Prostate gland (tissue), 2 donors: ENCODE measurements at regions not wholly inside any gene's neighbourhood (a gene's known extent, or its start where the extent isn't known, plus 50 kb on each side); places are given as distances from the start of the nearest gene placed in this dataset.

Experiments
- DNase-seq: peaks from one replicate; pipeline ENCODE4 v3.0.0-alpha.2; 2019; ENCODE audit warnings: low spot score
- H3K27ac ChIP-seq, 2 donors: fragments of 200-600 bp; sonication (generic); 2 replicates each; pipeline ENCODE4 v1.5.1; 2017 to 2019
- H3K27me3 ChIP-seq: fragments of 200-600 bp; sonication (generic); replicated peaks from 2 replicates; pipeline ENCODE4 v1.5.1; 2019; ENCODE audit not compliant: insufficient read depth
- H3K36me3 ChIP-seq, 2 donors: fragments of 200-600 bp; sonication (generic); 1 replicate in 1 of 2; 2 replicates in 1 of 2; pipeline versions ENCODE4 v1.5.1 to v1.8.1; 2017 to 2019
- H3K4me1 ChIP-seq: fragments of 200-600 bp; sonication (generic); replicated peaks from 2 replicates; pipeline ENCODE4 v1.5.1; 2019
- H3K4me3 ChIP-seq, 2 donors: fragments of 200-600 bp; sonication (generic); 2 replicates each; pipeline ENCODE4 v1.5.1; 2017 to 2019
- H3K9me3 ChIP-seq: fragments of 200-600 bp; sonication (generic); 2 replicates; pipeline ENCODE4 v1.5.1; 2017
- POLR2A ChIP-seq: fragments of 450-650 bp; IDR thresholded peaks from one replicate; pipeline ENCODE4 v1.6.1; 2016; ENCODE audit warnings: antibody characterized with exemption, mild to moderate bottlenecking
- POLR2AphosphoS5 ChIP-seq: sonication (generic); formaldehyde crosslinking; IDR thresholded peaks from one replicate; pipeline ENCODE4 v1.6.1; 2017; ENCODE audit warnings: antibody characterized with exemption
- WGBS: methylation state at CpG from one replicate; pipeline ENCODE4 v1.1.5; 2018; 5-methylcytosine and 5-hydroxymethylcytosine counted together
- intact Hi-C: fragments of 100-400 bp; cut with DNase I; formaldehyde crosslinking; loops from one replicate; pipeline ENCODE4 v1.14.2; 2022
- TF ChIP-seq, protein P1 (sequence below), 4 experiments: fragments of 200-600 bp in 2 of 4; fragments of 450-650 bp in 2 of 4; sonication (generic) in 2 of 4; IDR thresholded peaks; 1 replicate in 3 of 4; 2 replicates in 1 of 4; pipeline ENCODE4 v1.5.1; 2016 to 2019; ENCODE audit warnings: antibody characterized with exemption in 4 of 4, mild to moderate bottlenecking in 2 of 4, moderate library complexity in 2 of 4

DNA sequence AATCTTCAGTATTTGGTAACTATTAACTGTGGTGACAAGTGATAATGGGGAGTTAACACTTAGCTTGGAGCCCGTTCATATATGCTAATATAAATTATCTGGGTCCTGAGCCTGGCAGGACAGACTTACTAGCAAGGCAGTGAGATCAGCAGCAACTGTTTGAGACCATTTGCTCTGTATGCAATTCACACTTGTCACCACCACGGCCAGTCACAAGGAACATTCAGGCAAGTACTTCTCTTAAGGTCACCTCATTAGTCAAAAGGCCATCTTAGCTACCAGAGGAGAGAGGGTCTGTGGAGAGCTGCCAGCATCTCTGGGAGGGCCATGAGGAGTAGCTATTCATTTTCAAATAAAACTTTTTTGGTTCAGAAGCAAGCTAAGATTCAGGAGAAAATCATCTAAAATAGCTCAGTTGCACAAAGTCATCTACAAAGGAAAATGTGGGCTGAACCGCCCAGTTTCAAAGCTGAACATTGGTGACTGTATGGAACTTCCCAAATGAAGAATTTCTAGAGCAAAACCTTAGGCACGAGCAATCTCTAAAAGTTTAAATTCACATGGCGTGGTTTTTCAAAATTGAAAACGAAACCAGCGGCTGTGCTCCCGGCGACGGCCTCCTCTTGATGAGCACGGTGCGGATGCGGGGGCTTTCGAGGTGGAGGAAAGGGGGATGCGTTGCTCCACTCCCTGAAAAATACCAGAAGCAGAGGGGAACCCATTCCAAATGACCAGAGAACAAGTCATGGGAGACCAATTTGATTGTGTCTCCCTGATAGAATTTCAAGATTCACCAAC, 233.5 kb upstream of the MGMT start:
- H3K27me3 ChIP-seq: no peaks in the 10 kb centered on the region
- H3K4me1 ChIP-seq: no peaks in the 10 kb centered on the region
- H3K9me3 ChIP-seq: no peaks in the 10 kb centered on the region
- no peak overlapping the region for H3K27ac ChIP-seq
- WGBS: 93% methylated on average over 15 of the region's 15 CpGs
- H3K4me3 ChIP-seq: no peak overlapping the region
- H3K36me3 ChIP-seq: no peaks in the 10 kb centered on the region
- no peak for TF ChIP-seq POLR2AphosphoS5
- TF ChIP-seq, protein P1, sequence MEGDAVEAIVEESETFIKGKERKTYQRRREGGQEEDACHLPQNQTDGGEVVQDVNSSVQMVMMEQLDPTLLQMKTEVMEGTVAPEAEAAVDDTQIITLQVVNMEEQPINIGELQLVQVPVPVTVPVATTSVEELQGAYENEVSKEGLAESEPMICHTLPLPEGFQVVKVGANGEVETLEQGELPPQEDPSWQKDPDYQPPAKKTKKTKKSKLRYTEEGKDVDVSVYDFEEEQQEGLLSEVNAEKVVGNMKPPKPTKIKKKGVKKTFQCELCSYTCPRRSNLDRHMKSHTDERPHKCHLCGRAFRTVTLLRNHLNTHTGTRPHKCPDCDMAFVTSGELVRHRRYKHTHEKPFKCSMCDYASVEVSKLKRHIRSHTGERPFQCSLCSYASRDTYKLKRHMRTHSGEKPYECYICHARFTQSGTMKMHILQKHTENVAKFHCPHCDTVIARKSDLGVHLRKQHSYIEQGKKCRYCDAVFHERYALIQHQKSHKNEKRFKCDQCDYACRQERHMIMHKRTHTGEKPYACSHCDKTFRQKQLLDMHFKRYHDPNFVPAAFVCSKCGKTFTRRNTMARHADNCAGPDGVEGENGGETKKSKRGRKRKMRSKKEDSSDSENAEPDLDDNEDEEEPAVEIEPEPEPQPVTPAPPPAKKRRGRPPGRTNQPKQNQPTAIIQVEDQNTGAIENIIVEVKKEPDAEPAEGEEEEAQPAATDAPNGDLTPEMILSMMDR (IDR thresholded peaks at IDR 0.05): no peak
- TF ChIP-seq POLR2A: no peak
- no peak for DNase-seq
- intact Hi-C loops: no loop called here

DNA sequence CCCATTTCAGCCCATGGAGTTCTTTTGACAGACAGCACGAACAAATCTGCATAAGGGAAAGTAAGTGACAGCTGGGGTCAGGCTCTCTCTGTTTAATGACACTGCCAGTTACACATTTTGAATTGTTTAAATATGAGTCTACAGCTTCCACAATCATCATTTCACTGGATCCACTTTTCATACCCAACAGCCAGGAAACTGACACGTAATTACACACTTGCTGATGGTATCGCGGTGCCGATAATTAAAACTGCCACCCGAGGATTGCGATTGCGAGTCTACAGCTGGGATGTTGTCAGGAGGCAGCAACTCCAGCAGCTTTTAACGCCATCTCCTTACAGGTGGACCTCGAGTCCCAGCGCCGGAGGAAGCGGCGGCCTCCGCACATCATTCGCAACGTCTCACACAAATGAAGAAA, 230.8 kb upstream of the MGMT start:
- no peaks in the 10 kb centered on the region for H3K36me3 ChIP-seq
- TF ChIP-seq, protein P1 (IDR thresholded peaks at IDR 0.05): no peak
- TF ChIP-seq POLR2A (no peak), POLR2AphosphoS5 (no peak)
- H3K4me3 ChIP-seq: no peak overlapping the region
- H3K4me1 ChIP-seq: no peaks in the 10 kb centered on the region
- H3K9me3 ChIP-seq: no peaks in the 10 kb centered on the region
- intact Hi-C loops: no loop called here
- H3K27me3 ChIP-seq: no peaks in the 10 kb centered on the region
- no peak for DNase-seq
- WGBS: 85% methylated on average over 17 of the region's 17 CpGs
- no peak overlapping the region for H3K27ac ChIP-seq

DNA sequence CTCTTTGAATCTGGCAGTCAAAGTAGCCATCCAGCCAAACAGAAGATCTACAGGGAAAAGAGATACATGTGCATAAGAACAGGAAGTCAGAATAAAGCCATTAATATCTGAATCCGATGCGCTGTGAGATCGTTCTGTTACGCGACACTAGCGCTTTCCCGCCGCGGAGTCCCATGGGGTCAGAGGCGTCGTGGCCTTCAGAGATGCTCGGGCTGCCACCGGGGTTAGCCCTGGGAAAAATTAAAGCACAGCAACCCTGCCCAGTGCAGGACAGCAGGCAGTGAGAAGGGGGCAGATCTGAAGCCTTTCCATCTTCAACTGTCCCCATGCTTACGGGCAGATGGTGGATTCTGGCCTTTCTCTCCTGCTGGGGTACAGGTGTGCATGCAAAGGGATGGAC, 225.6 kb upstream of the MGMT start:
- Histone ChIP-seq H3K4me1 (no peaks in the 10 kb centered on the region), H3K36me3 (no peaks in the 10 kb centered on the region), H3K27ac (no peak overlapping the region), H3K9me3 (no peaks in the 10 kb centered on the region), H3K4me3 (no peak overlapping the region), H3K27me3 (no peaks in the 10 kb centered on the region)
- TF ChIP-seq POLR2A (no peak), POLR2AphosphoS5 (no peak)
- TF ChIP-seq, protein P1 (IDR thresholded peaks at IDR 0.05): no peak
- intact Hi-C loops: no loop called here
- no peak for DNase-seq
- 84% methylated on average over 14 of the region's 14 CpGs for WGBS

DNA sequence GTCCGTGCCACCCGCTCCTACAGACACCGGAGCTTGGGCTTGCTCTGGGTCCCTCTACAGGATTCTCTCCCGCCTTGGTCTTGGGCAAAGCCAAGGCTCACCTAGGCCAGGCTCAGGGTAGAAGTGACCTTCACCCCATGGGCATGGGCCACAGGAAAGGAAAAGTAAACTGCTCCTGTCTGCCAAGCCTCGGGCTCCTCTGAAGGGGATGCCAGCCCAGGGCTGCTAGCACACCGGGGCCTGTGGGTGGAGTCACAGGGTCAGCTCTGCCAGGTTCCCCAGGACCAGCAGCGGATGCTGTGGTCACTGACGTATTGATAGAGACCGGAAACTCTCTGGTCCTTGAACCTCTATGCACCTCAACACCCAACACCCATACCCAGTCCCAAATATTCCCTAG, 222.7 kb upstream of the MGMT start:
- no peaks in the 10 kb centered on the region for H3K27me3 ChIP-seq
- no peaks in the 10 kb centered on the region for H3K4me1 ChIP-seq
- H3K36me3 ChIP-seq: no peaks in the 10 kb centered on the region
- H3K9me3 ChIP-seq: no peaks in the 10 kb centered on the region
- no peak overlapping the region for H3K4me3 ChIP-seq
- no peak for DNase-seq
- TF ChIP-seq, protein P1 (IDR thresholded peaks at IDR 0.05): no peak
- TF ChIP-seq POLR2A (no peak), POLR2AphosphoS5 (no peak)
- WGBS: 90% methylated on average over 9 of the region's 9 CpGs
- no peak overlapping the region for H3K27ac ChIP-seq
- intact Hi-C loops: no loop called here

DNA sequence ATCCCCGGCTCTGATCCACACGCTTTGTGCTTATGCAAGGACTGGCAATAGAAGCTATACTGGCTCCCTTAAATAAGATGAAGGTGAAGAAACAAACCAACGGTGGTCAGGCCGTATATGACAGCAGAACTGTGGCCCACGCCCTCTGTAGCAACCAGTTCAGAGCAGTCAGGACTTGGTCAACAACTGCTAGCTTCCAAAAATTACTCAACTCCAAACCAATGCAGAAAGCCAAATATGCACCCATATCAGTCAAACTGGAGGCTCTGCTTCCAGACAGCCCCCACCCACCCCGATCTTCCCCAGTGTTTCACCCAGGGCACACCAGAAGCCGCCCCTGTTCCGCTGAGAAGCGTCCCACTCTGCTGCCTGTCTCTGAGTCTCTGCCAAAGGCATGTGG, 222.3 kb upstream of the MGMT start:
- intact Hi-C loops: no loop called here
- no peak overlapping the region for H3K4me3 ChIP-seq
- H3K27ac ChIP-seq: no peak overlapping the region
- TF ChIP-seq, protein P1 (IDR thresholded peaks at IDR 0.05): no peak
- TF ChIP-seq POLR2AphosphoS5 (no peak), POLR2A (no peak)
- WGBS: 90% methylated on average over 9 of the region's 9 CpGs
- no peaks in the 10 kb centered on the region for H3K27me3 ChIP-seq
- no peaks in the 10 kb centered on the region for H3K4me1 ChIP-seq
- no peaks in the 10 kb centered on the region for H3K9me3 ChIP-seq
- no peak for DNase-seq
- H3K36me3 ChIP-seq: no peaks in the 10 kb centered on the region
